ENCODE measurements at regions not wholly inside any gene's neighbourhood (a gene's known extent, or its start where the extent isn't known, plus 50 kb on each side); places are given as distances from the start of the nearest gene placed in this dataset.
A peak's percentile ranks its signal among the peaks of the same experiment; 100 is the strongest.

- Histone ChIP-seq H3K4me1 (no peaks in the 10 kb centered on the region), H3K9ac (no peak overlapping the region), H3K36me3 (no peaks in the 10 kb centered on the region), H3K27me3 (no peaks in the 10 kb centered on the region), H3K4me3 (no peak overlapping the region), H3K79me2 (ENCODE audit: low read depth) (no peaks in the 10 kb centered on the region), H3K9me3 (ENCODE audit: low read depth) (no peaks in the 10 kb centered on the region), H3K4me2 (no peak overlapping the region), H3K27ac (no peak overlapping the region), H2AFZ (replicated peaks) (no peak overlapping the region), H3F3A (ENCODE audit: low read depth) (no peaks in the 10 kb centered on the region), H4K20me1 (ENCODE audit: low read depth) (no peaks in the 10 kb centered on the region)
- no peaks in the 10 kb centered on the region for H3K36me3 Mint-ChIP-seq
- H3K27ac Mint-ChIP-seq, result no peak overlapping the region
- peaks cover 4% of the 10 kb centered on the region for H3K9me3 Mint-ChIP-seq
- no peaks in the 10 kb centered on the region for H3K27me3 Mint-ChIP-seq (ENCODE audit: insufficient read depth, low read depth)
- TF ChIP-seq CTCF (IDR thresholded peaks at IDR 0.05) (no peak), EZH2 (IDR thresholded peaks at IDR 0.05) (no peak), EZH2phosphoT487 (IDR thresholded peaks at IDR 0.05) (no peak)
- no peaks in the 10 kb centered on the region for H3K4me1 Mint-ChIP-seq
- no peak overlapping the region for H3K4me3 Mint-ChIP-seq
- no peak for DNase-seq (ENCODE audit: low spot score)
These were observed 431.9 kb upstream of the GJE1 start for GRCh38 chr6:141700819-141701218.

DNA sequence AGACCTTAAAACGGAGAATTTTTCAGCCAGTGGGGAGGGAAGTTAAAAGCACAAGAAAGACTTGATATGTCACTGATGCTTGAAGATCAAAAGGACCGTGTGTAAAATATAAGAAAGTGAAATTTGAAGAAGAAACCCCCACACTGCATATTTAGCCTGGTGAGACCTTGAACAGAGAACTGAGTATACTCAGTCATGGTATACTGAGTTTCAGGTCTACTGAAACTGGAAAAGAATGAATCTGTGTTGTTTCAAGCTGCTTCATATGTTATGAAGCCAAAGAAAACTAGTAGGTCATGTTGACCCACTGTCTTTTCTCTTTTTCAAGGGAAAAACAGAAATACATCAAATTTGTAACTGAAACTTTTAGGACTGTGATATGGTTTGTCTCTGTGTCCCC is 443.8 kb upstream of the GJE1 start:
- H3K36me3 Mint-ChIP-seq, result no peaks in the 10 kb centered on the region
- TF ChIP-seq CTCF (IDR thresholded peaks at IDR 0.05), result no peak
- TF ChIP-seq EZH2 (IDR thresholded peaks at IDR 0.05), result no peak
- no peak for TF ChIP-seq EZH2phosphoT487 (IDR thresholded peaks at IDR 0.05)
- no peaks in the 10 kb centered on the region for H3K36me3 ChIP-seq
- H4K20me1 ChIP-seq (ENCODE audit: low read depth), result no peaks in the 10 kb centered on the region
- H3K27me3 Mint-ChIP-seq (ENCODE audit: insufficient read depth, low read depth), result no peaks in the 10 kb centered on the region
- no peaks in the 10 kb centered on the region for H3K79me2 ChIP-seq (ENCODE audit: low read depth)
- H3K9me3 Mint-ChIP-seq, result peaks cover 3% of the 10 kb centered on the region
- no peaks in the 10 kb centered on the region for H3K4me1 Mint-ChIP-seq
- H3F3A ChIP-seq (ENCODE audit: low read depth), result no peaks in the 10 kb centered on the region
- H3K9me3 ChIP-seq (ENCODE audit: low read depth), result no peaks in the 10 kb centered on the region
- H3K4me3 ChIP-seq, result no peak overlapping the region
- no peak overlapping the region for H2AFZ ChIP-seq (replicated peaks)
- no peaks in the 10 kb centered on the region for H3K4me1 ChIP-seq
- H3K4me3 Mint-ChIP-seq, result no peak overlapping the region
- no peak overlapping the region for H3K27ac ChIP-seq
- H3K9ac ChIP-seq, result no peak overlapping the region
- H3K27me3 ChIP-seq, result no peaks in the 10 kb centered on the region
- H3K4me2 ChIP-seq, result no peak overlapping the region
- DNase-seq (ENCODE audit: low spot score), result no peak
- H3K27ac Mint-ChIP-seq, result no peak overlapping the region

GRCh38 chr6:141685416-141685815 is 447.3 kb upstream of the GJE1 start:
- H3K4me1 ChIP-seq, result no peaks in the 10 kb centered on the region
- peaks cover 3% of the 10 kb centered on the region for H3K9me3 Mint-ChIP-seq
- DNase-seq (ENCODE audit: low spot score), result no peak
- no peaks in the 10 kb centered on the region for H3K36me3 Mint-ChIP-seq
- H3F3A ChIP-seq (ENCODE audit: low read depth), result no peaks in the 10 kb centered on the region
- H3K9ac ChIP-seq, result no peak overlapping the region
- H3K27ac ChIP-seq, result no peak overlapping the region
- no peaks in the 10 kb centered on the region for H3K9me3 ChIP-seq (ENCODE audit: low read depth)
- H2AFZ ChIP-seq (replicated peaks), result no peak overlapping the region
- H3K4me2 ChIP-seq, result no peak overlapping the region
- no peaks in the 10 kb centered on the region for H4K20me1 ChIP-seq (ENCODE audit: low read depth)
- no peak overlapping the region for H3K4me3 ChIP-seq
- H3K36me3 ChIP-seq, result no peaks in the 10 kb centered on the region
- no peaks in the 10 kb centered on the region for H3K79me2 ChIP-seq (ENCODE audit: low read depth)
- no peaks in the 10 kb centered on the region for H3K27me3 ChIP-seq
- H3K27me3 Mint-ChIP-seq (ENCODE audit: insufficient read depth, low read depth), result no peaks in the 10 kb centered on the region
- H3K4me3 Mint-ChIP-seq, result no peak overlapping the region
- no peak for TF ChIP-seq CTCF (IDR thresholded peaks at IDR 0.05)
- no peak for TF ChIP-seq EZH2 (IDR thresholded peaks at IDR 0.05)
- TF ChIP-seq EZH2phosphoT487 (IDR thresholded peaks at IDR 0.05), result no peak
- no peak overlapping the region for H3K27ac Mint-ChIP-seq
- no peaks in the 10 kb centered on the region for H3K4me1 Mint-ChIP-seq

DNA sequence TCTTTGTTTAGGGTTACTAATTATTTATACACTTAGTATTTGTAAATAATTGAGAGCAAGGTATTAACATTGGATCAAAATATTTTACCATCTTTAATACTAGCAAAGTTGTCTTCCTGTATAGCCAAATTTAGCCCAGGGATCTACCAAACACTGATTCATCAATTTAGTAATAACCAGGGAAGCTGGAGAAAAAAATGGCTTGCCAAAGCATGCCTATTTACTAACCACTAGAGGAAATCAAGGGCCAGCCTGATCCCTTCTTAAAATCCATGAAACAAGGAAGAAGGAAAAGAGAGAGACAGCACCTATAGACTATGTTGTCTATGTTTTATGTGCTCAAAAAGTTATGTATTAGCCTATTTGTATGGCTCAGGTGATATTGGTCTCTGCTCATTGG is 450.3 kb upstream of the GJE1 start:
- TF ChIP-seq EZH2 (IDR thresholded peaks at IDR 0.05) (no peak), CTCF (IDR thresholded peaks at IDR 0.05) (no peak), EZH2phosphoT487 (IDR thresholded peaks at IDR 0.05) (no peak)
- H3K36me3 ChIP-seq, result no peaks in the 10 kb centered on the region
- Mint-ChIP-seq H3K27me3 (ENCODE audit: insufficient read depth, low read depth) (no peaks in the 10 kb centered on the region), H3K9me3 (peaks cover 3% of the 10 kb centered on the region), H3K4me3 (no peak overlapping the region), H3K4me1 (no peaks in the 10 kb centered on the region), H3K36me3 (no peaks in the 10 kb centered on the region), H3K27ac (no peak overlapping the region)
- no peaks in the 10 kb centered on the region for H3K4me1 ChIP-seq
- no peak overlapping the region for H3K4me2 ChIP-seq
- H3F3A ChIP-seq (ENCODE audit: low read depth), result no peaks in the 10 kb centered on the region
- DNase-seq (ENCODE audit: low spot score), result peak; percentile 3
- H2AFZ ChIP-seq (replicated peaks), result no peak overlapping the region
- no peaks in the 10 kb centered on the region for H3K9me3 ChIP-seq (ENCODE audit: low read depth)
- H3K27ac ChIP-seq, result no peak overlapping the region
- no peaks in the 10 kb centered on the region for H4K20me1 ChIP-seq (ENCODE audit: low read depth)
- no peaks in the 10 kb centered on the region for H3K79me2 ChIP-seq (ENCODE audit: low read depth)
- H3K27me3 ChIP-seq, result no peaks in the 10 kb centered on the region
- no peak overlapping the region for H3K4me3 ChIP-seq
- H3K9ac ChIP-seq, result no peak overlapping the region
